GM19463 (cell line): ENCODE measurements at regions not wholly inside any gene's neighbourhood (a gene's known extent, or its start where the extent isn't known, plus 50 kb on each side); places are given as distances from the start of the nearest gene placed in this dataset.

Source experiments
- ATAC-seq: cut with Tn5 transposase; IDR thresholded peaks from one replicate; pipeline ENCODE4 v1.9.1; 2021; ENCODE audit warnings: mild to moderate bottlenecking, moderate library complexity; ENCODE audit not compliant: unreplicated experiment

DNA sequence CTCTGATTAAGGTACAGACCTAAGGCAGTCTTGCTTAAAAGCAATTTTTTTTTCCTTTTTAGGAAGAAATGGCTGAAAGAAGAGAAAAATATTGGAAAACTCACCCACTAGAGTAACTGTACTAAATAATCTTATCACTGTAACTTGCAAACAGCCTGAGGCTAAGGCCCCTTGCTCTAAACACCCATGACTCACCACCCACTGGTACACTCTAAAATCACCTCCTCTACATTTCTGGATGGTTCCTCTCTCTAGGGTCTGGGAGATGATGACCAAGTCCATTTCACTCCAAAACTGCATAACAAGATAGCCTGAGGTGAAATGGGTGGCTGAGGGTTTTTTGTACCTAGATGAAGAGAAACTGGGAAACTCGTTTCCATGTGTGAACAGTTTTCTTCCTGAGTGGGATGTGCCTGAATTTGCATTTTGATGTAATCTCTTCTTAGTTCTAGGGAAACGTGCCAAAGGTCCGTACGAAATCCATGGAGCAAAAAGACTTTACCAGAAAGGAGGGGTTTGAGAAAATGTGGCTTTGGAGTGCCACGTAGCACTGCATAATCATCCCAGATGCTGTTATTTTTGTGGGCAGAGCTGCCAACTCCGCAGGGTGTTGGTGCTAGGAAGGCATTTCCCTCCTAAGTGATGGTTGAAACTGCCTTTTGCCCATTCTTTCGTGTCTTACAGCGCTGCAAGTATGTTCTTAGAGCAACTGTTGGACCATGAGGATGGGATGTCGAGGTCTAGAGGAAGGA, 113.5 kb upstream of the C10orf90 start:
- ATAC-seq = no peak

DNA sequence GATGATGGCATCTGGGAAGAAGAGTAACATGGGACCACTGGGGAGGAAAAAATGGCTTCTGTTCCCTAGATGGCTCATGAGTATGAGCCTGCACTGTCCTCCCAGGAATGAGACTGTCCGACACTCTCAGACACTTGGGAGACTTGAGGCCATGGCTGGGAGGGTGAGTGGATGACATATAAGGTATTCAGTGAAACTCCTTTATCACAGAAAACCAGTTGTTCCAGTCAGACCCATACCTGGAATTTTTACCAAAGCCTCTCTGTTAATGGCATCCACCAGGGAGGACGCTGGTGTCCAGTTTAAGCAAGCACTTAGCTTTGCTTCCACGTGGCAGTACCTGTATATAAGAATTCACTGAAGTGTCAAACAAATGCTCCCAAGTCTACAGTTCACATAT, 116.7 kb upstream of the C10orf90 start:
- ATAC-seq = no peak

DNA sequence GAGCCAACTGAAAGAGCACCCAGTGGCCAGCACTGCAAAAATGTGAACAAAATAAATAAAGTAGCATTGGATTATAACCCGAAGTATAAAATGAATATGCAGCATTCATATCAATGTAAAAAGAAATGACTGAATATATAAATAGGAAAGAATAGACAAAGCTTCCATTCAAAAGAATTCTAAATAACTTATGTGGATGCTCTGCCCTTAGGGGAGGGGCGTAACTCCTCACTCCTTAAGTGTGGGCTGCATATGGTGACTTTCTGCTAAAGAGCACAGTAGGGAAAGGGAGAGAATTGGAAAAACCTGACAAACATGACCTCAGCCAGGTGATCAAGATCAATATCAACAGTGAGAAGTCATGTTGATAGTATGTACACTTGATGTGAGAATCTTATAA, 109.9 kb upstream of the DOCK1 start:
- no peak for ATAC-seq

DNA sequence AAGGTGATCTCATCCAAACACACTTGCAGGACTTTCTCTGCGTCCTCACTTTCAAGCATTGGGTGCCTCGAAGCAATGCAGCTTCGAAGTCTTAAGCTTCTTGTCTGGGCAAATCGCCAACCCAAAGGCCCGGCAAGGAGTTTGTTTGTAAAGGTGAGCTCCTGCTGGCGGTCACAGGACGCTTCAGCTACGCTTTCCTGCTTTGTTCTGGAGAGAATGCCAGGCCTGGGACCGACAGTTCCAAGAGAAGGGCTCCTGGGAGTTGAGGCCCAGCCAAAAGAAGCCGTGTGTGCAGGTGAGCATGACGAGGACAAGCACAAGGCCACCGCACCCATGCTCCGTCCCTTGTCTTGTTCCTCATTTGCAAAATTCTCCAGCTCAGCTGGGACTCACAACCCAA, 106.6 kb upstream of the DOCK1 start:
- no peak for ATAC-seq

DNA sequence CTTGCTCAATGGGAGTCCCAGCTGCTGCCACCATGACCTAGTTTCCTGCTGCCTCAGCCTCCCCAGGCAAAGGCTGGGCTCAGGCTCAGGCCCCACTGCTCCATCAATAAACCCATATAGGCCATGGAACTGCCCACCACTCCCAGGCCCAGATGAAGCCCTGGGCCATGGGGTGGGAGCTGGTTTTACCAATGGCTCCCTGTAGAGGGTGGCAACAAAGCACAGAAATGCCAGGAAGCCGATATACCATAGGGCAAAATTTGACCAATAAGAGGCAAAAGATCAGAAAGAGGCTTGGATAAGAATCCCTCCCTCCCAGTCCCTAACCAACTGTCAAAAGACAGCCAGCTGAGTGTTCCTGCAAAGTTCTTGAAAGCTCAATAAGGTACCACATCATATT, 101.8 kb upstream of the DOCK1 start:
- ATAC-seq = no peak

DNA sequence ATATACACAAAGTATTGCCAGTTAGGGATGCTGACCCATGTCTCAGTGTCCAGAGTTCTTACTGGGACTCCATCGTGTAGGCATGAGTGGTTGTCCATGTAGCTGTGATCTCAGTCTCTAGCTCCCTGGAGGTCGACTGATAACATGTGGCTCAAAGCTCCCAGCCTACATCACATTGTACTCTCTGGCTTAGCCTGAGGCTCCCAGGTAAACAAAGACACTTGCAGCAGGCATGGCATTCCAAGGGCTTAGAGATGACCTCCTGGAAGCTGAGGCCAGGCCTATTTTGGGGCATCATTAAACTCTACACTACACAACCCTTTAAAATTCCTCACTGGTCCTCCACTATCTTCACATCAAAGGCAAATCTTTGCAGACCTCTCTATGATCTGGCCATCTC, 100.8 kb upstream of the DOCK1 start:
- ATAC-seq = no peak

DNA sequence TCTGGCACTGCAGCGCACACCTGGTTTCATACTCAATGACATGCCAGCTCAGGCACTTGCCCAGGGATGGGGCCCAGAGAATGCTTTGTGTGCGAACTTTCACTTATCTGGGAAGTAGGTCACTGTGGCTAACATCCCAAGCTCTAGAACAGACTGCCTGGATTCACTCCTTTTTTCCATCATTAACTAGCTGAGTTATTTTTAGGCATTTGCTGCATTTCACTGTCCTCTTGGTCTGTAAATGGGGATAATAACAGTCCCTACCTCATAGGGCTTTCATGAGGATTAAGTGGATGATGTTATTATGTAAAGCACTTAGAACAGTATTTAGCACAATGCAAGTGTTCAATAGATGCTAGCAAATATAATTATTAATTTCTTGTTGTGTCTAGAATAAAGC, 98.7 kb upstream of the DOCK1 start:
- ATAC-seq = no peak

DNA sequence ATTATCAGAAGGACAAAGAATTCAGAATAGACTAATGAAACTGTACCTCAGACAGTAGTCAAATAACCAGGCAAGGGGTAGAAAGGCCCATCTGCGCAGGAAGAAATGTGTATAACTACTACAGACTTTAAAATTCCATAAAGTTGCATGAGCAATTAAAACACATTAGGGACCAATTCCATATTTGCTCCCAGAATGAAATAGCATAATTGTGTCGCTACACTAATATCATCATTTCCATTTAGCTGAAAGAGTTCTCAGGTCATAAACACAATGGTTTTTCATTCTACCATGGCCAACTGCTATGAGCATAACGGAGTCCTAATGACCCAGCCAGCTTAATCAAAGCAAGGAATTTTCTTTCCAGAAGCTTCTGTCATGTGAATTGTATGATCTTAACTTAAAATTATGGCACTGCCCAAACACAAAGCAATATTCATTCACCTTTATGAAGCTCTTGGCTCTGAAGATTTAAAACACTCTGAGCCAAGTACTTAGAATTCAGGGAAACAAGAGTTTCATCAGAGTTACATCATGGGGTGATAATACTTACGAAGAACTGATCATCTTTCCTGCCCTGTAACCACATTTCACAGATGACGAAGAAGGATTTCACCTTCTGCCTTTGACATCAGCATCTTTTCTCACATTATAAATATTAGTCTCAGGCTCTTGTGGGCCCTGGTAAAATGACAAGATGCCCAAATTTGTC, 98.1 kb upstream of the DOCK1 start:
- no peak for ATAC-seq

DNA sequence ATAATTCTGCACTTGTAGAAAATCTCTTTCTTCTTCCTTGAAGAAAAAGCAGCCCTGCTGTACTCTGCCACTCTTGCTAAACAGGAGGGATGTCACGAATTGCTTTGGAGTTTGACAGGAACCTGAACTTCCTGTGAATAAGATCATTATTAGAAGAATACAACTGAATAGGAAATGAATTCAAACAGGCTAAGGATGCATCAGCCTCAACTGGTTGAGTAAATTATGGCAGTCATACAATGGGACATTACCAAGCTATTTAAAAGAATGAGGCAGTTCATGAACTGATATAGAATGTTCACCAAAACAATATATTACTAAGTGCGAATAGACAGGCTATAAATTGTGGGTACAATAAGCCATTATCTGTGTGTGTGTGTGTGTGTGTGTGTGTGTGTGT, 97.1 kb upstream of the DOCK1 start:
- ATAC-seq = no peak

DNA sequence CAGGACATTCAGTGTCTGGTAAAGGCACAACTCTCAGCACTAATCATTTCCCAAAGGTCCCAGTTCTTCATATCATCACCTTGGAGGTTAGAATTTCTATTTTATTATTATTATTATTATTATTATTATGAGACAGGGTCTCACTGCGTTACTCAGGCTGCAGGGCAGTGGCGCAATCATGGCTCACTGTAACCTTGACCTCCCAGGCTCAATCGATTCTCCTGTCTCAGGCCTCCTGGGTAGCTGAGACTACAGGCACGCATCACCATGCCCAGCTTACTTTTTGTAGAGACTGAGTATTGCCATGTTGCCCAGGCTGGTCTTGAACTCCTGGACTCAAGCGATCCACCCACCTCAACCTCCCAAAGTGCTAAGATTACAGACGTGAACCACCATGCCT, 91.8 kb upstream of the DOCK1 start:
- ATAC-seq = no peak

DNA sequence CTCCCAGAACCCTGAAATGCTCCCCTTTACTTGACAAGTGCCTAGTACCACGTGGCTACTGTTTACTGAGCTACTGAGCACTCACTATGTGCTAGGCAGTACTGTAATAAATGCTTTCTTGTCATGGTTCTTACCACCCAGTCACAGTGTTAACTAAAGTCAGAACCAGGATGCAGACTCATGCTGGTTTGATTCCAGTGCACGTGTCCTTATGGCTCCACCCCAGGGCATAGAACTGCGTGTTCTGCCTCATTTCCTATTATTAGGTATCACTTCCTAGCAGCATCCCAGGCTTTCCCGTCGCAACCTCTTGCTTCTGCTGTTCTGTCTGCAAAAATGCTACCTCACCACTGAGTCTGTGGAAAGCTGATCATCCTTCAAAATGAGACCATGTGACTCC, 71.7 kb upstream of the DOCK1 start:
- ATAC-seq = no peak

DNA sequence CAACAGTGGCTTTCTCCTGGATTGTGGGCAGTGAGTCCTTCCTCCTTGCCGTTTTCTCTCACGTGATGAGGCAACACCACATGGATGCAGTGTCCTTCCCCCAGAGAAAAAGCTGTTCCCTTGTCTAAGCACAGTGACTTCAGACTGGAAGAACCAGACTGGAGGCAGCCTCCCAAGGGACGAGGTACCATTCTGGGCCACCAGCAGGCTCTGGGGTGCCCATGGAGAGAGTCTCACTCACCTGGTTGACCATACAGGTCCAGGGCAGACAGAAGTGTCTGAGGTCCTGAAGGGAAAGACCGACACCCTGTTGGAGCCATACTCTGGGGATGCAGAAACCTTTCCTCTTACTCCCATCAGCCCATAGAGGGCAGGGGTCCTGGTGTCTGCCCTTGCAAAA, 69.2 kb upstream of the DOCK1 start:
- ATAC-seq = no peak

DNA sequence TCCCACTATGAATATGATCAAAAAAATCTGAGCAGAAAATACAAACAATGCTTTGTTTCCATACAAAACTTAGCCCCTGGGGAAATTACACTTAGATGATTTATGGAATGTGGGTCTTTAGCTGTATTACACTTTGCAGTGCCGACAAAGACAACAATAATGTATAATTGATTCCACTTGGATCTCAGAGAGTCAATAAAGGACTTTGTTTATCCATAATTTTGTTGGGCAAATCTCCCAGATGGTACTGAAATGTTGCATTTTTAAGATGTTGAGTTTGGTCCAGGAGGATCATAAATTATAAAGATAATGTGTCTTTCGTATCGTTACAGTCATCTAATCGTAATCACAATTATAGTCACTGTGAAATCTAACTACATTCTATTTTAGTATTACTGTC, 66.9 kb upstream of the DOCK1 start:
- no peak for ATAC-seq

DNA sequence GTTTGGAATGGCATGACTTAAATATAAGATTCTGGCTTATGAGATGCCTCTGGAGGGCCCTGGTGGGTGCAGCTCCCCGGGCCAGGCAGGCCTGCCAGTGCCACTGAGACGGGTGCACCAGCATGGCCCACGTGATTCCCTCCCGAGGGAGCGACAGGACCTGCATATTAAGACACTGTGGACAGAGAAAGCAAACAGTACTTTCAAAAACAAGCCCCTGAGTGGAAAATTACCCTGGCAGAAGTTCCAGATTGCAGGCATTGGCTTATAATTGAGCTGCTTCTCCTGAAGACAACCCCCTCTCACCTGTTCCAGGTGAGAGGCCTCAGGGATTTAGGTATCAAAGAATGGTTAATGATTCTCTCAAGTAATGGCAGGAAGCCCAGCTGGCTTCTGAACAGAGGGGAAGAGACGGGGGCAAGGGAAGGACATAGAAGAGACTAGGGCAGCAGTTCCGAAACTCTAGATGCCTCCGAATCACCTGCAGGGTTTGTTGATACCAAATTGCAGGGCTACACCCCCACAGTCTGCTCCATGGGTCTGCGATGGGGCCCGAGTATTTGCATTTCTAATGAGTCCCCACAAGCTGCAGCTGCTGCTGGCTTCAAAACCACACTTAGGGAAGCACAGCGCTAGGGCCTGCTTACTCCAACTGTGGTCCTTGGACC, 66.0 kb upstream of the DOCK1 start:
- no peak for ATAC-seq

DNA sequence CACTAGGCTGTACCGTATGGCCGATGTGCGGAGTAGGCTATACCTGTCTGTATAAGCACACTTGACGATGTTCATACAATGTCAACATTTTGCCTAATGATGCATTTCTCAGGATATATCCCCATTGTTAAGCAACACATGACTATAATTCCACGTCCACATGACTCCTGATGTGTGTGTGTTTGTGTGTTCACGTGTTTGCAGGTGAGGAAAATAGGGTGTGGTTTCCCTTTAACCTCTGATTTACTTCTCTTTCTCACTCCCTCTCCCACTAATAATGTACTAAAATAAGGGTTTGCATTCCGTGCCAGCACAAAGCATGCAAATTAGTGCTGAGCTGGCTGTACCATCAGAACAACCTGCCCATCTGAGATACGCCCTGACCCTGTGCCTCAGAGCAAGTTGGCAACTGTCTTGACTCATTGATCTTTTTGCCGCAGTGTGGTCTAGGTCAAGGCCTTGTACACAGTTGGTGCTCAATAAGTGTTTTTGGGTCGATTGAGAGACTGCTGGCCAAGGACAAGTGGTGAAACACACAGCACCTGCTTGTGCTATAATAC, 64.6 kb upstream of the DOCK1 start:
- ATAC-seq = no peak

DNA sequence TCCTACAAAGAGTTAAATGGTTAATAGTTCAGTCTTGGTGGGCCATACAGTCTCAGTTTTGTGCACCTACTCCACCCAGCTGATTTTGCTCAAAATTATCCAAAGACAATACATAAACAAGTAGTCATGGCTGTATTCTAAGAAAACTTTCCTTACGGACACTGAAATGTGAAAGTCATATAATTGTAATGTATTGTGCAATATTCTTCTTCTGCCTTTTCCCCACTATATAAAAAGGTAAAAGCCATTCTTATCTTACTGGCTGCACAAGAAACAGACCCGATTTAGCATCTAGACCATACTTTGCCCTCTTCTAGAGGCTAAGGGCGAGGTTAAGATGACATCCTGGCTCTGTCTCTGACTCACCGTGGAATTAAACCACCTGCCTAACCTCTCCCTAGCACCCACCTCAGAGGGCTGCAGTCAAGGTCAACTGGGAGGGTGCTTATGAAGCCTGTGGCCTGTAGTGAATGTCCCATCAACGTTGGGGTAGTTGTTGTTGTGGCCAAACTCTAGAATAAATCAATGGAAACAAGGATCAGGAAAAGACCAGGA, 63.8 kb upstream of the DOCK1 start:
- no peak for ATAC-seq

DNA sequence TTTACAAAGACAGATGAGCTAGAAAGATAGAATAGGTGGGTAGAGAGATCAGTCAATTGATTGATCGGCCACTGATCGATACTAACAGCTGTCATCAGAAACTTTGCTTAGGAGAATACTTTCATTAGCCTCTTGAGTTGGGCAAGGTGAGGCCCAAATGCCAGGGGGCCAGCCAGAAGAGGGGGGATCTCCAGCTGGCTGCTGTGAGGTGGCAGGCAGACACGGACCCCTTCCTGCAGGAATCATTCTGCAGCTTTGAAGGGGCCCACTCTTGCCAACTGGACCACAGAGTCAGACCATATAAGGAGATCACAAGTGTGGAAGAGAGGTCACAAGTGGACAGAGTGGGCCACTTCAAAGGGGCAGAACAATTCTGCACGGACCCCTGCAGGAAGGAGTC, 62.9 kb upstream of the DOCK1 start:
- no peak for ATAC-seq

DNA sequence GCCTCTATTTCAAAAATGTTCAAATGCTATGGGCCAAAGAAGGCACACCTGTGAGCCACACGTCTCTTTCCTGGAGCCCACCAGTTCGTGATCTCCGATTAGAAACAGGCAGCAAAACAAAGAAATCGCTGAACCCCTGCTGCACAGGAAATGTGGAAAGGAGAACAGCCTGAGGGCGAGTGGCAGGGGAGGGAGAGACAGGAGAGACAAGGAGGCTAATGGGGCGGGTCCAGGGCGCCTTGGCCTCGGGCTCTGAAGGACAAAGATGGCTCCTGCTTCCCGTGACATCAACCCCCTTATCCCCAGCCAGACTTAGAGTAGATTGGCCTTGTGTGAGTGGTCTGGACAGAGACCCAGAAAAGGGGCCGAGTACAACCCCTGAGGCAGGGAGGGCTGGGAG, 62.4 kb upstream of the DOCK1 start:
- ATAC-seq = no peak

DNA sequence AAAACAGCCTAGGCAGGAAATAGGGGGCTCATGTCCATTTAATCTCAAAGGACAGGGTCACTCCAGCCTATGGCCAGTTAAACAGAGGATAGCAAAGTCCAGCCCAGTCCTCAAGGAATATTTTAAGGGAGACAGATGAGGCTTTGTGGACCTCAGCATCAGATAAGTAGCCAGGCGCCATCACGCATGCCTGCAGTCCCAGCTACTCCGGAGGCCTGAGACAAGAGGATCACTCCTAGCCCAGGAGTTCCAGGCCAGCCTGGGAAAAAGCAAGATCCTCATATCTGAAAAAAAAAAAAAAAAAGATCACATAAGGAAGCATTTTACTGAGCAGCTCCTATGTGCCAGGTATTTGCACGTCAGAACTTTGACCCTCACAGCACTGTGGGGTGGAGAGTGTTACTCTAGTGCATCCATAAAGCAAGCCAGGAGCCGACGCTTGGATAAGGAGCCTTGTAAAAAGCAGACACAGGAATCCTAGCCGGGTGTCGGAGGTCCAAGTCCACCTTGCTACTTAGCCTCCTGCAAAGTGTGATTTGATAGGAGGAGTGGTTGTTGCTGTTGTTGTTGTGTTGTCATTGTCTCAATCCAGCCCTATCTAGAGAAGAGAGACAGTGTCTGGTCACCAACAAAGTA, 61.8 kb upstream of the DOCK1 start:
- no peak for ATAC-seq

DNA sequence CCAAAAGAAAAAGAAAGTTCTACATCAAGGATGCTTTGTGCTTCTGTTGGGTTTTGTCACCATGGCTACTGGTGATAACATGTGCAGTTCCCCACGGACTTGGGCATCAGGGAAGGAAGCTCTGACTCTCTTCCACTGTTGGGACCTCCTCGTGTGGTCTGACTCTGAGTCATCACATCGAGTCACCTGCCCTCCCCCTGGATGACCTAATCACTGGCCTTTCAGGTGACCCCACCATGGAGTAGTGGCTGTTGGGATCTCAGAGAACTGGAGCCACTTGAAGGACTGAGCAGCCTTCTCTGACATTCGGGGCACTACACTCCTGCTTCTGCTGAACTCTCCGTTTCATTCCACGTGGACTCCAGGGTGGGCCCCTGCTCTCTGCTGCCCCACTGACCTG, 60.8 kb upstream of the DOCK1 start:
- ATAC-seq = no peak

DNA sequence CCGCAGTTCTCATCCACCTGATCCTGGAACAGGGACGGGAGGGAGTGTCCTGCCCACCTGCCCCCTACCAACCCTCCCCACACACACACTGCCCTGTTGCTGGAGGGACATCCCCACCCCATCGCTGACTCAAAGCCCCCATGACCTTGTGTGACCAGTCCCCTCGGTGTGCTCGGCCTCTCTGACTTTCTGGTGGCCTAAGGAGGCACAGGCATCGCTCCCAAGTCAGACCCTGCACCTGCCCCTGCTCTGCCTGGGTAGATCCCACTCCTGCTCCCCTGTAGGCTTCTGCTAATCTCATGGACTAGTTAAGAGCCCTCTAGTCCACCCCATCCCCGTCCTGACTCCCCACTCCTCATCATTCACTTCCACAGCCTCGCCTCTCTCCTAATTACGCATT, 58.8 kb upstream of the DOCK1 start:
- no peak for ATAC-seq
